WTC11 (cell line): ENCODE measurements at regions not wholly inside any gene's neighbourhood (a gene's known extent, or its start where the extent isn't known, plus 50 kb on each side); places are given as distances from the start of the nearest gene placed in this dataset.

Experiments
- ATF1 ChIP-seq: sonication (generic); formaldehyde crosslinking; IDR thresholded peaks from 2 replicates; pipeline ENCODE4 v1.8.1; 2023; ENCODE audit warnings: mild to moderate bottlenecking, moderate library complexity, missing genetic modification reagents
- CBFB ChIP-seq: sonication (generic); formaldehyde crosslinking; IDR thresholded peaks from 2 replicates; pipeline ENCODE4 v1.8.1; 2022; ENCODE audit warnings: mild to moderate bottlenecking, low read depth, missing genetic modification reagents
- JUN ChIP-seq: sonication (generic); formaldehyde crosslinking; IDR thresholded peaks from 2 replicates; pipeline ENCODE4 v1.8.0; 2023; ENCODE audit warnings: mild to moderate bottlenecking, missing genetic modification reagents
- TF ChIP-seq, protein P1 (sequence below): sonication (generic); formaldehyde crosslinking; conservative IDR thresholded peaks from 2 replicates; pipeline ENCODE4 v1.8.1; 2022; ENCODE audit warnings: mild to moderate bottlenecking, missing genetic modification reagents
- TF ChIP-seq, protein P2 (sequence below): fragments of 200-600 bp; IDR thresholded peaks from 2 replicates; pipeline ENCODE4 v1.8.0; 2022; ENCODE audit warnings: antibody characterized with exemption
- TF ChIP-seq, protein P3 (sequence below): sonication (generic); formaldehyde crosslinking; IDR thresholded peaks from 2 replicates; pipeline ENCODE4 v1.8.0; 2022; ENCODE audit warnings: mild to moderate bottlenecking, missing genetic modification reagents
- TF ChIP-seq, protein P4 (sequence below): fragments of 250-450 bp; sonication (Bioruptor Pico); IDR thresholded peaks from 2 replicates; pipeline ENCODE4 v1.9.0; 2021; ENCODE audit warnings: moderate library complexity, mild to moderate bottlenecking, inconsistent platforms, borderline replicate concordance
- TF ChIP-seq, protein P5 (sequence below): sonication (generic); formaldehyde crosslinking; IDR thresholded peaks from 2 replicates; pipeline ENCODE4 v1.8.1; 2022; ENCODE audit warnings: mild to moderate bottlenecking, missing genetic modification reagents, moderate library complexity, borderline replicate concordance
- TF ChIP-seq, protein P6 (sequence below): sonication (generic); formaldehyde crosslinking; IDR thresholded peaks from 2 replicates; pipeline ENCODE4 v1.8.0; 2022; ENCODE audit warnings: mild to moderate bottlenecking, missing genetic modification reagents
- TF ChIP-seq, protein P7 (sequence below): sonication (generic); formaldehyde crosslinking; IDR thresholded peaks from 2 replicates; pipeline ENCODE4 v1.8.0; 2022; ENCODE audit warnings: mild to moderate bottlenecking, missing genetic modification reagents

DNA sequence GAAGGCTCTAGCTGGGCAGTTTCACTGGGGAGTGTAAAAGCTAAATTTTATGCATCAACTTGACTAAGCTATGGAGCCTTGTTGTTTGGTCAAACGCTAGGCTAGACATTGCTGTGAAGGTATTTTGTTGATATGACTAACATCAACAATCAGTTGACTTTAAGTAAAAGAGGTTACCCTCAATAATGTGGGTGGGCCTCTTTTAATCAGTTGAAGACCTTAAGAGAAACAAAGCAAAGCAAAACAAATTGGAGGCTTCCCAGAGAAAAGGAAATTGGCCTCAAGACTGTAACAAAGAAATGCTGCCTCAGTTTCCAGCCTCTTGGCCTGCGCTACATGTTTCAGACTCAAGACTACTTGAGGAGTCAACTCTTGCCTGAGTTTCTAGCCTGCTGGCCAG is 50.0 kb upstream of the TSC22D1 start:
- TF ChIP-seq, protein P1, sequence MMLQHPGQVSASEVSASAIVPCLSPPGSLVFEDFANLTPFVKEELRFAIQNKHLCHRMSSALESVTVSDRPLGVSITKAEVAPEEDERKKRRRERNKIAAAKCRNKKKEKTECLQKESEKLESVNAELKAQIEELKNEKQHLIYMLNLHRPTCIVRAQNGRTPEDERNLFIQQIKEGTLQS (CRISPR knock-in tag), result no peak
- TF ChIP-seq, protein P2, sequence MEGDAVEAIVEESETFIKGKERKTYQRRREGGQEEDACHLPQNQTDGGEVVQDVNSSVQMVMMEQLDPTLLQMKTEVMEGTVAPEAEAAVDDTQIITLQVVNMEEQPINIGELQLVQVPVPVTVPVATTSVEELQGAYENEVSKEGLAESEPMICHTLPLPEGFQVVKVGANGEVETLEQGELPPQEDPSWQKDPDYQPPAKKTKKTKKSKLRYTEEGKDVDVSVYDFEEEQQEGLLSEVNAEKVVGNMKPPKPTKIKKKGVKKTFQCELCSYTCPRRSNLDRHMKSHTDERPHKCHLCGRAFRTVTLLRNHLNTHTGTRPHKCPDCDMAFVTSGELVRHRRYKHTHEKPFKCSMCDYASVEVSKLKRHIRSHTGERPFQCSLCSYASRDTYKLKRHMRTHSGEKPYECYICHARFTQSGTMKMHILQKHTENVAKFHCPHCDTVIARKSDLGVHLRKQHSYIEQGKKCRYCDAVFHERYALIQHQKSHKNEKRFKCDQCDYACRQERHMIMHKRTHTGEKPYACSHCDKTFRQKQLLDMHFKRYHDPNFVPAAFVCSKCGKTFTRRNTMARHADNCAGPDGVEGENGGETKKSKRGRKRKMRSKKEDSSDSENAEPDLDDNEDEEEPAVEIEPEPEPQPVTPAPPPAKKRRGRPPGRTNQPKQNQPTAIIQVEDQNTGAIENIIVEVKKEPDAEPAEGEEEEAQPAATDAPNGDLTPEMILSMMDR, result no peak
- TF ChIP-seq JUN (no peak), ATF1 (CRISPR knock-in tag) (no peak), CBFB (CRISPR knock-in tag) (no peak)
- TF ChIP-seq, protein P3, sequence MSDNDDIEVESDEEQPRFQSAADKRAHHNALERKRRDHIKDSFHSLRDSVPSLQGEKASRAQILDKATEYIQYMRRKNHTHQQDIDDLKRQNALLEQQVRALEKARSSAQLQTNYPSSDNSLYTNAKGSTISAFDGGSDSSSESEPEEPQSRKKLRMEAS (CRISPR knock-in tag), result no peak
- TF ChIP-seq, protein P4, sequence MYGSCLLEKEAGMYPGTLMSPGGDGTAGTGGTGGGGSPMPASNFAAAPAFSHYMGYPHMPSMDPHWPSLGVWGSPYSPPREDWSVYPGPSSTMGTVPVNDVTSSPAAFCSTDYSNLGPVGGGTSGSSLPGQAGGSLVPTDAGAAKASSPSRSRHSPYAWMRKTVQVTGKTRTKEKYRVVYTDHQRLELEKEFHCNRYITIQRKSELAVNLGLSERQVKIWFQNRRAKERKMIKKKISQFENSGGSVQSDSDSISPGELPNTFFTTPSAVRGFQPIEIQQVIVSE (CRISPR knock-in tag), result no peak
- TF ChIP-seq, protein P5, sequence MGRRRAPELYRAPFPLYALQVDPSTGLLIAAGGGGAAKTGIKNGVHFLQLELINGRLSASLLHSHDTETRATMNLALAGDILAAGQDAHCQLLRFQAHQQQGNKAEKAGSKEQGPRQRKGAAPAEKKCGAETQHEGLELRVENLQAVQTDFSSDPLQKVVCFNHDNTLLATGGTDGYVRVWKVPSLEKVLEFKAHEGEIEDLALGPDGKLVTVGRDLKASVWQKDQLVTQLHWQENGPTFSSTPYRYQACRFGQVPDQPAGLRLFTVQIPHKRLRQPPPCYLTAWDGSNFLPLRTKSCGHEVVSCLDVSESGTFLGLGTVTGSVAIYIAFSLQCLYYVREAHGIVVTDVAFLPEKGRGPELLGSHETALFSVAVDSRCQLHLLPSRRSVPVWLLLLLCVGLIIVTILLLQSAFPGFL, result no peak
- TF ChIP-seq, protein P6, sequence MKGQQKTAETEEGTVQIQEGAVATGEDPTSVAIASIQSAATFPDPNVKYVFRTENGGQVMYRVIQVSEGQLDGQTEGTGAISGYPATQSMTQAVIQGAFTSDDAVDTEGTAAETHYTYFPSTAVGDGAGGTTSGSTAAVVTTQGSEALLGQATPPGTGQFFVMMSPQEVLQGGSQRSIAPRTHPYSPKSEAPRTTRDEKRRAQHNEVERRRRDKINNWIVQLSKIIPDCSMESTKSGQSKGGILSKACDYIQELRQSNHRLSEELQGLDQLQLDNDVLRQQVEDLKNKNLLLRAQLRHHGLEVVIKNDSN (CRISPR knock-in tag), result no peak
- TF ChIP-seq, protein P7, sequence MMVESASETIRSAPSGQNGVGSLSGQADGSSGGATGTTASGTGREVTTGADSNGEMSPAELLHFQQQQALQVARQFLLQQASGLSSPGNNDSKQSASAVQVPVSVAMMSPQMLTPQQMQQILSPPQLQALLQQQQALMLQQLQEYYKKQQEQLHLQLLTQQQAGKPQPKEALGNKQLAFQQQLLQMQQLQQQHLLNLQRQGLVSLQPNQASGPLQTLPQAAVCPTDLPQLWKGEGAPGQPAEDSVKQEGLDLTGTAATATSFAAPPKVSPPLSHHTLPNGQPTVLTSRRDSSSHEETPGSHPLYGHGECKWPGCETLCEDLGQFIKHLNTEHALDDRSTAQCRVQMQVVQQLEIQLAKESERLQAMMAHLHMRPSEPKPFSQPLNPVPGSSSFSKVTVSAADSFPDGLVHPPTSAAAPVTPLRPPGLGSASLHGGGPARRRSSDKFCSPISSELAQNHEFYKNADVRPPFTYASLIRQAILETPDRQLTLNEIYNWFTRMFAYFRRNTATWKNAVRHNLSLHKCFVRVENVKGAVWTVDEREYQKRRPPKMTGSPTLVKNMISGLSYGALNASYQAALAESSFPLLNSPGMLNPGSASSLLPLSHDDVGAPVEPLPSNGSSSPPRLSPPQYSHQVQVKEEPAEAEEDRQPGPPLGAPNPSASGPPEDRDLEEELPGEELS (CRISPR knock-in tag), result no peak
